CD14-positive monocyte (primary cell): ENCODE measurements at regions not wholly inside any gene's neighbourhood (a gene's known extent, or its start where the extent isn't known, plus 50 kb on each side); places are given as distances from the start of the nearest gene placed in this dataset.

Source experiments
- DNase-seq, 3 donors: peaks; one replicate each; pipeline ENCODE4 v3.0.0-alpha.2; 2011 to 2022
- H2AFZ ChIP-seq: 2 replicates; pipeline ENCODE4 v1.6.0; 2012; ENCODE audit warnings: mild to moderate bottlenecking, low read depth, low read length, inconsistent platforms; ENCODE audit not compliant: insufficient read depth, poor library complexity, severe bottlenecking
- H3K27ac ChIP-seq, 2 donors: 1 replicate in 1 of 2; 2 replicates in 1 of 2; pipeline ENCODE4 v1.5.1; 2012 to 2013; ENCODE audit warnings: low read length in 2 of 2, control low read depth in 1 of 2, inconsistent platforms in 1 of 2, low read depth in 1 of 2, mild to moderate bottlenecking in 1 of 2
- H3K27me3 ChIP-seq, 2 donors: one replicate each; pipeline versions ENCODE4 v1.6.0 to v1.6.1; 2011 to 2013; ENCODE audit warnings: low read length in 2 of 2; ENCODE audit not compliant: control insufficient read depth in 2 of 2, insufficient read depth in 2 of 2
- H3K36me3 ChIP-seq, 2 donors: replicated peaks in 1 of 2; 1 replicate in 1 of 2; 2 replicates in 1 of 2; pipeline versions ENCODE4 v1.5.1 to v1.6.1; 2012 to 2013; ENCODE audit warnings: low read length in 2 of 2, control low read depth in 1 of 2, inconsistent platforms in 1 of 2, mild to moderate bottlenecking in 1 of 2; ENCODE audit not compliant: insufficient read depth in 2 of 2, control insufficient read depth in 1 of 2
- H3K4me1 ChIP-seq, 2 donors: 1 replicate in 1 of 2; 2 replicates in 1 of 2; pipeline versions ENCODE4 v1.5.1 to v1.6.1; 2012 to 2013; ENCODE audit warnings: low read length in 2 of 2, control low read depth in 1 of 2, inconsistent platforms in 1 of 2, mild to moderate bottlenecking in 1 of 2, moderate library complexity in 1 of 2; ENCODE audit not compliant: insufficient read depth in 2 of 2, control insufficient read depth in 1 of 2
- H3K4me2 ChIP-seq: replicated peaks from 2 replicates; pipeline ENCODE3; 2012; ENCODE audit warnings: low read length, moderate library complexity, mild to moderate bottlenecking; ENCODE audit not compliant: poor library complexity, severe bottlenecking; ENCODE audit errors: extremely low read depth
- H3K4me3 ChIP-seq, 3 experiments: fragments of 200-600 bp in 1 of 3; sonication (generic) in 1 of 3; replicated peaks in 1 of 3; 1 replicate in 2 of 3; 2 replicates in 1 of 3; pipeline ENCODE4 v1.5.1; 2011 to 2013; ENCODE audit warnings: low read length in 3 of 3, mild to moderate bottlenecking in 3 of 3, control low read depth in 2 of 3, low read depth in 2 of 3, inconsistent platforms in 1 of 3, moderate library complexity in 1 of 3
- H3K79me2 ChIP-seq: 2 replicates; pipeline ENCODE4 v1.6.0; 2012; ENCODE audit warnings: mild to moderate bottlenecking, control low read depth, inconsistent platforms, low read length, moderate library complexity; ENCODE audit not compliant: insufficient read depth
- H3K9ac ChIP-seq: 2 replicates; pipeline ENCODE4 v1.6.0; 2017; ENCODE audit warnings: low read length, mild to moderate bottlenecking; ENCODE audit not compliant: insufficient read depth, poor library complexity, severe bottlenecking
- H3K9me3 ChIP-seq, 2 donors: replicated peaks in 1 of 2; 1 replicate in 1 of 2; 2 replicates in 1 of 2; pipeline versions ENCODE4 v1.5.1 to v1.6.1; 2012 to 2013; ENCODE audit warnings: low read length in 2 of 2, control low read depth in 1 of 2; ENCODE audit not compliant: control insufficient read depth in 1 of 2, insufficient read depth in 1 of 2
- H4K20me1 ChIP-seq: 2 replicates; pipeline ENCODE4 v1.6.0; 2012; ENCODE audit warnings: mild to moderate bottlenecking, low read length, control low read depth, moderate library complexity; ENCODE audit not compliant: insufficient read depth
- H3K27ac Mint-ChIP-seq, 7 donors: one replicate each; pipeline ENCODE4 v1.8.0; 2020; ENCODE audit warnings: mild to moderate bottlenecking in 7 of 7, mixed read lengths in 7 of 7, moderate library complexity in 6 of 7, inconsistent platforms in 2 of 7
- H3K27me3 Mint-ChIP-seq, 3 donors: one replicate each; pipeline ENCODE4 v1.8.0; 2021 to 2022; ENCODE audit warnings: low read depth in 3 of 3, mild to moderate bottlenecking in 3 of 3, mixed read lengths in 3 of 3, moderate library complexity in 3 of 3, inconsistent platforms in 1 of 3
- H3K36me3 Mint-ChIP-seq, 2 donors: one replicate each; pipeline ENCODE4 v1.8.0; 2020; ENCODE audit warnings: mixed read lengths in 2 of 2, inconsistent platforms in 1 of 2, mild to moderate bottlenecking in 1 of 2
- H3K4me1 Mint-ChIP-seq: one replicate; pipeline ENCODE4 v1.8.0; 2020; ENCODE audit warnings: mild to moderate bottlenecking, mixed read lengths
- H3K4me3 Mint-ChIP-seq, 2 donors: one replicate each; pipeline ENCODE4 v1.8.0; 2020; ENCODE audit warnings: mild to moderate bottlenecking in 2 of 2, mixed read lengths in 2 of 2, moderate library complexity in 1 of 2
- H3K9me3 Mint-ChIP-seq, 7 donors: one replicate each; pipeline ENCODE4 v1.8.0; 2020 to 2022; ENCODE audit warnings: mixed read lengths in 7 of 7, mild to moderate bottlenecking in 6 of 7, moderate library complexity in 6 of 7, inconsistent platforms in 2 of 7
- CTCF ChIP-seq: fragments of 200-600 bp; IDR thresholded peaks from one replicate; pipeline ENCODE4 v1.8.0; 2022; ENCODE audit warnings: antibody characterized with exemption, mild to moderate bottlenecking
- WGBS: methylation state at CpG from one replicate; pipeline ENCODE4 v1.1.5; 2013; ENCODE audit warnings: missing lambda C conversion rate; ENCODE audit not compliant: insufficient coverage; 5-methylcytosine and 5-hydroxymethylcytosine counted together
- intact Hi-C, 2 donors: fragments of 100-400 bp; cut with micrococcal nuclease; formaldehyde crosslinking; loops; one replicate each; pipeline versions ENCODE4 v1.15.0 to v1.15.1; 2023

- Histone ChIP-seq H3K4me2 (no peak overlapping the region), H3K27me3 (peaks cover 0 to 2% of the 10 kb centered on the region in 2 donors), H2AFZ (no peak overlapping the region), H3K4me1 (no peaks in the 10 kb centered on the region), H3K36me3 (no peaks in the 10 kb centered on the region), H3K9me3 (no peaks in the 10 kb centered on the region), H3K9ac (no peak overlapping the region), H3K79me2 (no peaks in the 10 kb centered on the region), H4K20me1 (no peaks in the 10 kb centered on the region), H3K27ac (no peak overlapping the region), H3K4me3 (no peak overlapping the region)
- intact Hi-C loops, result no loop called here
- Mint-ChIP-seq H3K9me3 (peaks cover 0 to 5% (median 0%) of the 10 kb centered on the region in 7 donors), H3K27me3 (peaks cover 0 to 2% (median 0%) of the 10 kb centered on the region in 3 donors), H3K36me3 (no peaks in the 10 kb centered on the region), H3K27ac (no peak overlapping the region), H3K4me3 (no peak overlapping the region), H3K4me1 (peaks cover 2% of the 10 kb centered on the region)
- TF ChIP-seq CTCF, result no peak
- no peak for DNase-seq
- no CpG with 5 or more reads among the region's 1 CpG for WGBS
Measured at GRCh38 chr3:55164876-55165275, 237.0 kb upstream of the LRTM1 start.

- H3K4me3 Mint-ChIP-seq, result no peak overlapping the region
- H2AFZ ChIP-seq, result no peak overlapping the region
- no peak overlapping the region for H3K27ac Mint-ChIP-seq
- H3K9me3 Mint-ChIP-seq, result peaks cover 0 to 5% (median 1%) of the 10 kb centered on the region in 7 donors
- no peak overlapping the region for H3K4me2 ChIP-seq
- no peaks in the 10 kb centered on the region for H3K4me1 ChIP-seq
- no peak overlapping the region for H3K9ac ChIP-seq
- no peaks in the 10 kb centered on the region for H3K9me3 ChIP-seq
- H3K36me3 ChIP-seq, result no peaks in the 10 kb centered on the region
- H4K20me1 ChIP-seq, result no peaks in the 10 kb centered on the region
- H3K4me1 Mint-ChIP-seq, result peaks cover 2% of the 10 kb centered on the region
- no peak for TF ChIP-seq CTCF
- no peaks in the 10 kb centered on the region for H3K79me2 ChIP-seq
- intact Hi-C loops, result no loop called here
- H3K27me3 Mint-ChIP-seq, result peaks cover 0 to 2% (median 0%) of the 10 kb centered on the region in 3 donors
- no peak overlapping the region for H3K4me3 ChIP-seq
- peaks cover 0 to 2% of the 10 kb centered on the region in 2 donors for H3K27me3 ChIP-seq
- H3K27ac ChIP-seq, result no peak overlapping the region
- no peaks in the 10 kb centered on the region for H3K36me3 Mint-ChIP-seq
- no peak for DNase-seq
Measured at GRCh38 chr3:55164191-55164590, 236.3 kb upstream of the LRTM1 start.
